SU-DHL-6 (cell line): ENCODE measurements at regions not wholly inside any gene's neighbourhood (a gene's known extent, or its start where the extent isn't known, plus 50 kb on each side); places are given as distances from the start of the nearest gene placed in this dataset.

ENCODE experiments used
- EZH2phosphoT487 ChIP-seq: fragments of 200-600 bp; sonication (generic), shearing (Covaris generic); conservative IDR thresholded peaks from 2 replicates; pipeline ENCODE4 v1.6.1; 2018; ENCODE audit warnings: mild to moderate bottlenecking, antibody characterized with exemption, low read length, moderate library complexity, mixed read lengths
- TF ChIP-seq, protein P1 (sequence below): fragments of 200-600 bp; sonication (generic); IDR thresholded peaks from one replicate; pipeline ENCODE4 v1.5.1; 2017; ENCODE audit warnings: antibody characterized with exemption, mild to moderate bottlenecking, low read length, moderate library complexity; ENCODE audit not compliant: insufficient read depth, poor library complexity, severe bottlenecking

DNA sequence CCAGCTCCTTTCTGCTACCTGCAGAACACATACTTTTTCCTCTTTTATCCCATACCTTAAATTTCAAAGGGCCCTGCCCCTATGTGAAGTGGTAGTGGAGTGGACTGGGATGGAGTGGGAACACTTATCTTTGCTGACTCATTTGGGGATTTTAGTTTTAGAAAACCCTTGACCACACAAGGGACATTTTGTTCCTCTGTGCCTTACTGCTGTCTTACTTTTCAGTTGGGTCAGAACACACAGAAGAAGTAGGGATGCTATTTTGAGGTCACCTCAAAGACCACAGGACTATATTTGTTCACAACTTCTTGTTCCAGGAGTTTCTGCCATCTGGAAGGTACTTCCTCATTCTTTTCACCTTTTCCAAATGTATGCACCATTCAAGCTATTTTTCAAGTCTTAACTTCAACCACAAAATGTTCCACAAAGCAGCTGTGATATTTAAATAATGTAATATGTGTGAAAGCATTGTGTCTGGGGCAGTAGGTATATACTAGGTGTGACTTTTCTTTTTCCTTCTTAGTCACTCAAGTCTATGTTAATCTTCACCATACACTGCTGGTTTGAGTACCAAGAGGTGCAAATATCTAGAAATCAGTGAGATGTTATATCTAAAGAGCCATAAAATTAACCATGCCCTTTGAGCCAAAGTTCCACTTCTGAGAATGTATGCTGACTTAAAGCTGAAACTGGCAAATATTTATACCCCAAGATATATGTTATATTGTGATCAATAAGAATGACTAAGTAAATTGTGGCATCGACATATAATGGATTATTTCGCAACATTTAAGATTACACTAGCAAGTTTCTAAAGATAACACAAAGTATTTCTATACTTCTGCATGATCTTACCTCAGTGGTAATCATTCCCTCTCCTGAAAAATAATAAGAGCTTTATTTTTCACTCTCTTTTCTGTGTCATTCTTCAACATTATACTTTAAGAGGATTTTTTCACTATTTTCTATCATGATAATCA is 308.5 kb downstream of the MRPL39 start:
- TF ChIP-seq, protein P1, sequence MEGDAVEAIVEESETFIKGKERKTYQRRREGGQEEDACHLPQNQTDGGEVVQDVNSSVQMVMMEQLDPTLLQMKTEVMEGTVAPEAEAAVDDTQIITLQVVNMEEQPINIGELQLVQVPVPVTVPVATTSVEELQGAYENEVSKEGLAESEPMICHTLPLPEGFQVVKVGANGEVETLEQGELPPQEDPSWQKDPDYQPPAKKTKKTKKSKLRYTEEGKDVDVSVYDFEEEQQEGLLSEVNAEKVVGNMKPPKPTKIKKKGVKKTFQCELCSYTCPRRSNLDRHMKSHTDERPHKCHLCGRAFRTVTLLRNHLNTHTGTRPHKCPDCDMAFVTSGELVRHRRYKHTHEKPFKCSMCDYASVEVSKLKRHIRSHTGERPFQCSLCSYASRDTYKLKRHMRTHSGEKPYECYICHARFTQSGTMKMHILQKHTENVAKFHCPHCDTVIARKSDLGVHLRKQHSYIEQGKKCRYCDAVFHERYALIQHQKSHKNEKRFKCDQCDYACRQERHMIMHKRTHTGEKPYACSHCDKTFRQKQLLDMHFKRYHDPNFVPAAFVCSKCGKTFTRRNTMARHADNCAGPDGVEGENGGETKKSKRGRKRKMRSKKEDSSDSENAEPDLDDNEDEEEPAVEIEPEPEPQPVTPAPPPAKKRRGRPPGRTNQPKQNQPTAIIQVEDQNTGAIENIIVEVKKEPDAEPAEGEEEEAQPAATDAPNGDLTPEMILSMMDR = no peak
- no peak for TF ChIP-seq EZH2phosphoT487
